DMS79 (cell line): ENCODE measurements at regions not wholly inside any gene's neighbourhood (a gene's known extent, or its start where the extent isn't known, plus 50 kb on each side); places are given as distances from the start of the nearest gene placed in this dataset.
A peak's percentile ranks its signal among the peaks of the same experiment; 100 is the strongest.

Source experiments
- DNase-seq: peaks from one replicate; lab custom pipeline; 2025; lab: John Stamatoyannopoulos, UW

DNA sequence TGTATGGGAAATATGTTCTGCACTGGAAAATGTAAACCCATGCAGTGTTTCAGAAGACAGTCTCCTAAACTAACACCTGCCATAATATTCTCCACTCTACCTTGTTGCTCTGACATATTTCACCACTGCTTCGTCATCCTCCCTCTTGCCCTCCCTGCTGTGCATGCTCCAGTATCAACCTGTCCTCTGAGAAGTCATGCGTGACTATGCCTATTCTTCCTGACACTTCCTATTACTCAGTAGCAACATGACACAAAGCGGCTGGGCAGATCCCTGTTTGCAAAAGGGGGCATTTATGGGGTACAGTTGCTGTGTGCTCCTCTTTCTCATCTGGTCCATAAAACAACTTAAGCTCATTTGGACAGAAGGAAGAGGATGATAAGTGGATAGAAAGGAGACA lies 805.6 kb upstream of the EEF2KMT start:
- DNase-seq, result no peak

- DNase-seq, result no peak
Observed at GRCh38 chr16:5900046-5900445, 802.5 kb upstream of the EEF2KMT start.

- DNase-seq, result no peak
Observed at GRCh38 chr16:5895976-5896375, 798.4 kb upstream of the EEF2KMT start.

DNA sequence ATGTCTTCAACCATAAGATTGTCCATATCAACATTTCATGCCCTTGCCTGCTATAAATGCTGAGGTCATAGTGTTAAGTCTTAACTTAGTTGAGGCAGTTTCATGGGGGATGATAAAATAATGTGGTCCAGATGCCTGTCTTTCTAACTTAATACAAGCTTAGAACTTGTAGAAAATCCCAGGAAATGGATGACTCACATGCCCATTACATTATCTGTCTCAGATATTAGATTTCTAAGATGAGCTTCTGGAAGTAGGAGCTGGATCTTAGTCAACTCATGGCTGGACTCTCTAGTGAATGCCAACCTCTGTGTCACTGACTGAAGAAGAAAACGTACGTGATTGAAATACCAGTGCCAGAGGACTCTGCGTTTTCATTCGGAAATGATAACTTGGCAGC lies 797.5 kb upstream of the EEF2KMT start:
- no peak for DNase-seq

- no peak for DNase-seq
Observed at GRCh38 chr16:5891296-5891695, 793.7 kb upstream of the EEF2KMT start.

DNA sequence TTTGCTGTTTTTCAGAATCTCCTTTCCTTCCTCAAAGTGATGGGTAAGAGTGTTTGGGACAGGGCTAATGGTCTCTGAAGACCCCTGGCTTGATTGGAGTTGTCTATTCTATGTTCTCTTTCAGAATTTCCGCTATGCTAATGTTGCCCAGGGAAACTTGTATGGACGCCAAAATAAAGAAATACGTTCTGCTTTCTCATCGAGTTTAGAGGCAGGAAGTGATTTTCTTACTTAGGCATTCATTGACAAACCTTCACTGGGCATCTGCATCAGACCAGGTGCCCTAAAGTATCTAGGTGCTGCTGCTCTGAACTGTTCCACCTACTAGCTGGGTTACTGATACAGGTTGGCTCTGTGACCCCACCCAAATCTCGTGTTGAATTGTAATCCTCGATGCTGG lies 787.9 kb upstream of the EEF2KMT start:
- no peak for DNase-seq

- DNase-seq, result no peak
Observed at GRCh38 chr16:5884996-5885395, 787.4 kb upstream of the EEF2KMT start.

GRCh38 chr16:5884339-5884738 lies 786.7 kb upstream of the EEF2KMT start:
- no peak for DNase-seq

DNA sequence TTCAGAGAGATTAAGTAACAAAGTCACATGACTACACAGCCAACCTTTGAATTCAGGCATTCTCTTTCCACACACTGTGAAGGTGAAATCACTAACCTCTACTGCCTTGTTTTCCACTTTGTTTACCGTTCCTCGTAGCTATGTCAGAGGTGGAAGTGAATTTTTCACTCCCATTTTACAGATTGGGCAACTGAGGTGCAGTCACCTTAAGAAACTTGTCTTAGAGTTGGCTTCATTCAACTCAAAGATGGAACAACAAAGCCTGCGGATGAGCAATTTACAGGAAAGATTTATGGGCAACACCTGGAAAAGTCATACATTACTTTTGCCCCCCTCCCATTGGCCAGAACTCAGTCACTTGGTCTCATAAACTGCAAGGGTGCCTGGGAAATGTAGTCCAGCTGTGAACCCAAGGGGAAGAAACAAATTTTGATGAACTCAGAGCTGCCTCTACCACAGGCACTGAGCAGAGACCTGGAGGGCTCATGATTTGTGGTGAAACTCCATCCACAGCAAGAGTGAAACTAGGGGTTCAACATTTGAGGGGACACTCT lies 784.6 kb upstream of the EEF2KMT start:
- no peak for DNase-seq

- no peak for DNase-seq
Observed at GRCh38 chr16:5875416-5875815, 777.8 kb upstream of the EEF2KMT start.

DNA sequence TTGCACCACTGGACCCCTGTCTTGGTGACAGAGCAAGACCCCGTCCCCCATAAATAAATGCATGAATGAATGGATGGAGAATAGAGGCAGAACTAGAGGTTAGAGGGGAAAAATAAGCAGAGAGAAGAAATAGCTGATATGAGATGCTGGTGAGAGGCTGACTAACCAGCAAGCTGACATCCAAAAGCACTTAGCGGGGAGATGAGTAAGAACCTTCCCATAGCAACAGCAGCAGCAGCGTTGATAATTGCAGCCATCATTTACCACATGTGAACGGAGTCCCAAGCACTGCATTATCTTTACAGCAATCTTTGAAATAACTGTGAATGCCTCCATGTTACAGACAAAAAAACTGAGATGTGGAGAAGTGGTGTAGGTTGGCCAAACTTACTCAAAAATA lies 777.3 kb upstream of the EEF2KMT start:
- no peak for DNase-seq

GRCh38 chr16:5873221-5873620 lies 775.6 kb upstream of the EEF2KMT start:
- peak; percentile 90 for DNase-seq

- DNase-seq, result peak; percentile 25
Observed at GRCh38 chr16:5870886-5871691, 773.5 kb upstream of the EEF2KMT start.

DNA sequence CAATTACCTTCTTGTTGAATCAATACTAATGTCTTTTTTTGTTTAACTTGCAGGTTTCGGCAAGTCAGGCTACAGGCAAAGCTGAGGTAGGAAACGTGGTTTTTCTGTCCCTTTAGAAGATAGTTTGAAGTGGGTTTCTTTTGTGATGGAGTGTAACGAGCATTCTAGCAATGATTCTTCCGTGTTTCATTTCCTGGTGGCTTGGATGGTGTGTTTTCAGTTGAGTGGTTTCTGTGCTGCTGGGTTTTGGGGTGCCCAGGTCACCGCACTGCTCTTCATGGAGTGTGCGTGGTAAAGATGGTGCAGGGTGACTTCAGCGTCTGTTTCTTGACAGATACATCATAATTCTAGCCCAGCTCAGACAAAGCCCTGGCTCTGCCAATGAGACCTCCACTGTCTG lies 769.7 kb upstream of the EEF2KMT start:
- DNase-seq, result no peak

- no peak for DNase-seq
Observed at GRCh38 chr16:5865236-5865635, 767.6 kb upstream of the EEF2KMT start.

DNA sequence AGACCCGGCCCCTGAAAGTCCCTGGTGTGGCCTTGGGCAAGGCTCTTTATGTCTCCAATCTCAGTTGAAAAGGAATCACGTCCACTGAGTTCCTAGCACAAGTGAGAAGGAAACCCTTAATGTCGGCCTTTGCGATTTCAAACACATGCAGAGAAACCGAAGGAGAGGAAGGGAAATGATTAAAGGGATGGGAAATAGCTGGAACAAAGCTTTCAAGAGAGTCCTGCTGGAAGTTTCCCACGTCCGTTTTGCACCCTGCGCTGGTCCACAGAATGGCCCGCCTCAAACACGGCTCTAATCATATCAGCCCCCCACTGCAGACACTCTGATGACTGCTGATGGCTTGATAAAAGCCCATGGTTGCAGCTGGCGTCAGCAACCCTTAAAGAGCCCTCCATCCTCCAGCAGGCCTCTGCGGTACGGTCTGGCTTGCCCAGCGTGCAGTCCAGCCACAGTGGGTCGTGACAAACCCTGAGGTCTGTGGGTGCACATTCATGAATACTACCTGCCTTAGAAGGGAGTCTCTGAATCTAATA lies 765.5 kb upstream of the EEF2KMT start:
- no peak for DNase-seq

GRCh38 chr16:5862103-5862840 lies 764.7 kb upstream of the EEF2KMT start:
- DNase-seq, result no peak

- DNase-seq, result no peak
Observed at GRCh38 chr16:5861241-5861640, 763.6 kb upstream of the EEF2KMT start.

GRCh38 chr16:5858180-5858579 lies 760.6 kb upstream of the EEF2KMT start:
- no peak for DNase-seq

- no peak for DNase-seq
Observed at GRCh38 chr16:5854027-5854426, 756.4 kb upstream of the EEF2KMT start.

GRCh38 chr16:5852151-5852550 lies 754.6 kb upstream of the EEF2KMT start:
- no peak for DNase-seq

- no peak for DNase-seq
Observed at GRCh38 chr16:5851393-5851982, 753.9 kb upstream of the EEF2KMT start.
